Inferior parietal cortex (tissue), 1 donor: ENCODE measurements at regions not wholly inside any gene's neighbourhood (a gene's known extent, or its start where the extent isn't known, plus 50 kb on each side); places are given as distances from the start of the nearest gene placed in this dataset.

ENCODE experiments used
- DNase-seq: peaks from one replicate; pipeline ENCODE4 v3.0.0-alpha.2; 2016; ENCODE audit errors: extremely low spot score

GRCh38 chr17:79317916-79318315 lies 243.3 kb downstream of the ENGASE start:
- no peak for DNase-seq

- no peak for DNase-seq
Observed at GRCh38 chr17:79316805-79317204, 242.2 kb downstream of the ENGASE start.

DNA sequence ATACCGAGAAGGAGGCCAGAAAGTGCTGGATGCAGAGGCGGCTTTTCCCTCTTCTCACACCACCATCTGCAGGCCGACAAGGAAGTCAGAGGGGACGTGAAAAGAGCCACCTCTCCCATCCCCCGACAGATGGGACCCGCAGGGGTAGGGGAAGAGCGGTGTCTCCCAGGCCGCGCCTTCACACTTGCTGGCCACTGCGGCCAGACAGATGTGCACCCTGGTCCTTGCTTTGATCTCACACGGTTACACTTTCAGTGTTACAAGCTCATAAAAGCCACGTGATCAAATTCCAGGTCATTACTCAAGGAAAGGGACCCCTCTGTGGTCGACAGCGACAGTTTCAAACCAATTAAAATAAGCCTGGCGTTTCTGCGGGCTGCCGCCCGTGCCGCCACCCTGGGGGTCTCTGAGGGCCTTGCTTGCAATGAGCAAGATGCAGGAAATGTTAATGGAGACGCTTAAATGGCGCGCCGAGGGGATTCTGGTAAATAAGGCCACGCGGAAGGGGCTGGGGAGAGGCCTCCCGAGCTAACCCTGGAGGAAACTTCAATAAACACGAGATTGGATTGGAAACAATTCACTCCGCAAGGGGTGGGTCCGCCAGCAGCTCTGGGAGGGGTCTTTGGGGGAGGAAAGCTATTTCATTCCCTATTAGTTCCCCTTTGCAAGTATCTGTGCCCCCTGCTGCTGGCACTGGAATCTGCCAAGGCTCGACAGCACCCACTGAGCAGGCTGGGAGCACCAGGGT lies 240.9 kb downstream of the ENGASE start:
- no peak for DNase-seq

DNA sequence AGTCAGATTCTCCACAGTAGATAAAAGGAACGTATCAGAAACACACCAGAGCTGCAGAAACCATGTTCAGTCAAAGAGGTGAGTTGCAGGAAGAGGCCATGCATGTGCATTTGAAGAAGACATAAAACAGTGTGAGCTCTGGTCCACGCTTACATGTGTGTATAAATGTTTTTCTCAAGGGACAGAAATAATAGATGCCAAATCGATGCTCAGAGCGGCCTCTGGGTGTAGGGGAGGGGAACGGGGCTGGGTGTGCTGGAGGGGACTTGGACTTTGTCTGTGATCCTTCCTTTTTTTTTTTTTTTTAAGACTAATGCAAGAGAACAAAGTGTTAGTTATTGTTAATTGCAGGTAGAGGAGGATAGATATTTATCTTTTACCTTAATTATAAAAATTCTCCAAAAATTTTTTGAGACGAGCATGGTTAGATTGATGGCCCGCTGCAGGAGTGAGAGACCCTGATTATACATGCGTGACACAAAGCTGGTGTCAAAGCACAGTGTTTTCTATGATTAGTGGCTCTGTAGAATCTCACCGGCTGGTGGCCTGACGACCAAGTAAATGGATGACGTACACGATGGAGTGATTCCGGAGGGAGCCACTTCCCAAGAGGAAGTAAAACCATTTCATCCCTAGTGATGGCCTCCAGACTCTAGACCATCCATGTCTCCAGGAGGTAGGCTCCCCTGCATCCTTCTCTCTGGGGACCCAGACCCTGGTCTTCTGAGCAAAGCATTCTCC lies 240.2 kb downstream of the ENGASE start:
- no peak for DNase-seq

DNA sequence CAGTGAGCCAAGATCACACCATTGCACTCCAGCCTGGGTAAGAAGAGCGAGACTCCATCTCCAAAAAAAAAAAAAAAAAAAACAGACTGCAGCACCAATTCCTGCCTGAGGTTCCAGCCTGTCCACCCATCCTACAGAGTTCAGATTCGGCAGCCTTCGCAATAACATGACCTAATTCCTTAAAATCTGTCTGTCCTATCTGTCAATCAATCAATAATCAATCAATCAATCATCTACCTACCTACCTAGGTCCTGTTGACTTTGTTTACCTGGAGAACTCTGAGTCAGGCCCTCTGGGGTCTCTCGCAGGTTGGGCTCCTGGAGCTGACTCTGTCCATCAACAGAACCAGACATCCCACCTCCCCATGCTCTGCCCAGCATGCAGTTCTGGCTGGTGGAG lies 236.7 kb downstream of the ENGASE start:
- DNase-seq, result no peak

GRCh38 chr17:79306424-79307318 lies 232.0 kb downstream of the ENGASE start:
- no peak for DNase-seq

DNA sequence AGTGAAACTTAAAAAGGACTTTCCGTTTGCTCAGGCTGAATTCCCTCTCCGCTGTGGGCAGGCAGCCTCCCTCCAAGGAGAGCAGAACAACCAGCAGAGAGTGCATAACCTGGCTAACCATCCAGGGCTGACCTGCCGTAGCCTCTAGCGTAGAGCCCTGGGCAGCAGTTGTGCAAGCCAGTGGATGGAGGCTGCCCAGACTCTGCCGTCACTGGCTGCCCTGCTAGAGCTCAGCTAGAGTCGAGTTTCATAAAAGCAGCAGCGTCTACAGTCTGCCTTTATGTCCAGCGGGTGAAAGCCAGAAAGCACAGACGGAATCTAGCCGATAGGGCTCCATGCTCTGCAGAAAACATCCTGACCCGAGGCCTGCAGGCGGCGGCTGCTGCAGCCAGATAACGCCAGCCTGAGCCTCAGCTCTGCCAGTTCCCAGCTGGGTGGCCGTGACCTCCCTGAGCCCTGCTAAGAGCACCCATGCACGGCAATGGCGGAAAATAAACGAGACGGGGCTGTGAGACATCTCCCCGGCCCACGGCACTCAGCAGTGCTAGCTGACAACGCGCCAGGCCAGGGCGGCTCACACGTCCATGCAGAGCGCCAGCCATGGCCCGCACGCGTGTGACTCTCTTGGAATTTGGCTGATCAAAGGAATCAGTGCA lies 231.3 kb downstream of the ENGASE start:
- DNase-seq, result no peak

GRCh38 chr17:79305376-79305767 lies 230.7 kb downstream of the ENGASE start:
- DNase-seq, result no peak

GRCh38 chr17:79304884-79305283 lies 230.3 kb downstream of the ENGASE start:
- no peak for DNase-seq

GRCh38 chr17:79303641-79304205 lies 229.1 kb downstream of the ENGASE start:
- no peak for DNase-seq

GRCh38 chr17:79301469-79301868 lies 226.8 kb downstream of the ENGASE start:
- DNase-seq, result no peak

- DNase-seq, result no peak
Observed at GRCh38 chr17:79299349-79299748, 224.7 kb downstream of the ENGASE start.

GRCh38 chr17:79298799-79299198 lies 224.2 kb downstream of the ENGASE start:
- no peak for DNase-seq

DNA sequence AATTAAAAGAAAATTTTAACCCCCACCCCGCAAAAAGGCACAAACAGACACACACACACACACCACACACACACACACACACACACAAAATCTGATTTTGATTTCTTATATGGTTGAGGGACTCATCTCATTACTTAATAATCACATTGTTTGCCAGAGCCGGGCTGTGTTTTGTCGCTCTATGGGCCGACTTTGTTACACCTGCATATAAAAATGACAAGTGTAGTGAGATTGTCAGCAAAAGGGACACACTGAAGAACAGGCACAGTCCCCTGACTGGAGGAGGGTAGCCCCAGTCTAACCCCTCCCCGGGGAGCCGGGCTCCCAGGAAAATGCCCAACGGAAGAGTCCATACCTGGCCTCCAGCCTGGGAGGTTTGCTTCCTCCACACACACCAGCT lies 221.6 kb downstream of the ENGASE start:
- no peak for DNase-seq

GRCh38 chr17:79295307-79295706 lies 220.7 kb downstream of the ENGASE start:
- DNase-seq, result no peak

- DNase-seq, result peak; percentile 29
Observed at GRCh38 chr17:79294459-79295071, 219.9 kb downstream of the ENGASE start.

DNA sequence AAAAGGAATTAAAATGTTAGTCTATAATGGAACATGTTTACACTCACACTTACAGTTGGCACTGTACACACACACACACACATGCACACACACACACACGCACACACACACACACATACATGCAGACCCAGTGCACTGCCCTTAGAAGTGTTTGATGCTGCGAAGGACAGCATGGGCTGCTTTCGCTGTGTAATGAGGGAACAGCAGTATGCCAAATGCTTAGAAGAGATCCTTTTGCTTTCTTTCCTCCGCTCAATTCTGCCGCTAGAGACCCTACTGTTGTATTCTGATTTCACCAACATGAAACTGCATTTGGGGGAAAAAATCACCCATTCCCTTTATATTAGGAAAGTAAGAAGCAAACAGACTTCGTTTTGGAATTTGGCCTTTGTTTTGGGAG lies 217.9 kb downstream of the ENGASE start:
- DNase-seq, result no peak

DNA sequence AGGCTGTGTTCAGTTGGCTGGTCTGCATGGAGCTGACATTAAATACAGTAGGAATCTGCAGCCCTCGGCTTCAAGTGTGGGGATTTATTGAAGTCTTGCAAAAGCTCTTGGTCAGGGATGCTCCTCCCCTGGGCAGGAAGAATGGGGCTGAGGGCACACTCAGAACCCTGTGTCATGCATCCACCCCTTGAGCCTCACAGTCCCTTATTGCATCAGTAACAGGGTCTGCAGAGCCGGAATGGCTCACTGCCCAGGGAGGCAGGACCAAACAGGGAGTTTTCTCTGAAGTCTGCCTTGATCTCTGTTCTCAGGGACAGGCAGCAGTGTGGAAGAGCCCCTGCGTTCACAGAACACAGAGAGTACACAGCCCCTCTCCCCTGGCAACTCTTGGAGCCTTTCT lies 216.8 kb downstream of the ENGASE start:
- no peak for DNase-seq

- DNase-seq, result no peak
Observed at GRCh38 chr17:79290726-79291125, 216.1 kb downstream of the ENGASE start.

DNA sequence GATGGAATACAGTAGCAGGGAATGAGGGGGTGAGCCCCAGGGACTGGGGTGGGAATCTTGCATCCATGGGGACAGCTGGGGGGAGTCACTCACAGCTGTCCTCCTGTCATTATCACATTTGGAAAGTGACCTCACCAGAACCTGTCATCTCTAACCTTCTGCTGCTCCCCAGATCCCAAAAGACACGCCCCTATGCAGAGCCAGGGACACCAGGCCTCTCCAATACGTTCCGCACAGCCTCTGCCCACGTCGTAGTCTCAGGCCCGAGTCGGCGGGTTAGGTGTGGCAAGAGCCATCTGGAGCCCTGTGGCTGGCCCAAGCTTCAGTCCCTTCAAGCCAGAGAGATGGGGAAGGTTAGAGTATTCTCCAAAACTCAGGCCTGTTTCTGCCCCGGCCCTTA lies 214.3 kb downstream of the ENGASE start:
- no peak for DNase-seq

DNA sequence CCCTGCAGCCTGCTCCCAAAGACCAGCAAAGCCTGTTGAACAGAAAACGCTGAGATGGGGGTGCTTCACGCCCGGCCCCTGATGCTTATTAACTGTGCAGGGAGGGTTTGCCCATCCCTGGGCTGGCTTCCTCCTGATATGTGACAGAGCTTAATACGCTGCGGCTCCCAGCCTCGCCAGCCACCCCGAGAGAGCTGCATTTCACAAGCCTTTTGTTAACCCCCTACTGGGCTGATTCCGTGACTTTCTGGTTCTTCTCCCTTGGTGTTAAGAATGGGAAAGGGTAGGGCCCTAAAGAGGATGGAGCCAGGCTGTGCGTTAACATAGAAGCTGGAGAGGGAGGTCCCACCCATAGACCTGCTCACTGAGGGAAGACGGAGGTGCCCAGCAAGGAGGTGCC lies 211.8 kb downstream of the ENGASE start:
- DNase-seq, result no peak
